Iris pigment epithelial cell (primary cell): ENCODE measurements at regions not wholly inside any gene's neighbourhood (a gene's known extent, or its start where the extent isn't known, plus 50 kb on each side); places are given as distances from the start of the nearest gene placed in this dataset.

Experiments used
- DNase-seq: peaks from one replicate; pipeline ENCODE4 v3.0.0-alpha.2; 2011; ENCODE audit warnings: low read depth

GRCh38 chr13:37409756-37410155 lies 188.8 kb downstream of the POSTN start:
- peak; percentile 69 for DNase-seq

- DNase-seq = no peak
Measured at GRCh38 chr13:37407156-37407555, 191.4 kb downstream of the POSTN start.

GRCh38 chr13:37406031-37406430 lies 192.5 kb downstream of the POSTN start:
- peak; percentile 72 for DNase-seq

- DNase-seq = peak; percentile 95
Measured at GRCh38 chr13:37403776-37404527, 194.6 kb downstream of the POSTN start.

GRCh38 chr13:37401721-37402120 lies 196.8 kb downstream of the POSTN start:
- DNase-seq = no peak

GRCh38 chr13:37397535-37397934 lies 201.0 kb downstream of the POSTN start:
- DNase-seq = no peak

GRCh38 chr13:37395544-37395943 lies 203.0 kb downstream of the POSTN start:
- no peak for DNase-seq

- DNase-seq = no peak
Measured at GRCh38 chr13:37392389-37392788, 206.2 kb downstream of the POSTN start.

- DNase-seq = no peak
Measured at GRCh38 chr13:37390735-37391134, 207.8 kb downstream of the POSTN start.

- no peak for DNase-seq
Measured at GRCh38 chr13:37385956-37386670, 212.5 kb downstream of the POSTN start.

GRCh38 chr13:37385248-37385647 lies 213.3 kb downstream of the POSTN start:
- no peak for DNase-seq

- DNase-seq = no peak
Measured at GRCh38 chr13:37383856-37384370, 214.7 kb downstream of the POSTN start.

- peak; percentile 33 for DNase-seq
Measured at GRCh38 chr13:37383046-37383445, 215.5 kb downstream of the POSTN start.

GRCh38 chr13:37382146-37382545 lies 216.4 kb downstream of the POSTN start:
- DNase-seq = no peak

GRCh38 chr13:37381502-37381901 lies 217.1 kb downstream of the POSTN start:
- DNase-seq = peak; percentile 57

GRCh38 chr13:37379841-37380240 lies 218.7 kb downstream of the POSTN start:
- DNase-seq = no peak

GRCh38 chr13:37375724-37376123 lies 222.8 kb downstream of the POSTN start:
- peak; percentile 65 for DNase-seq

GRCh38 chr13:37375071-37375470 lies 223.5 kb downstream of the POSTN start:
- DNase-seq = peak; percentile 38

GRCh38 chr13:37369616-37370015 lies 229.0 kb downstream of the POSTN start:
- peak; percentile 72 for DNase-seq

GRCh38 chr13:37368501-37368900 lies 230.1 kb downstream of the POSTN start:
- DNase-seq = no peak

GRCh38 chr13:37366044-37366770 lies 232.4 kb downstream of the POSTN start:
- DNase-seq = no peak

GRCh38 chr13:37365496-37365895 lies 233.1 kb downstream of the POSTN start:
- no peak for DNase-seq

GRCh38 chr13:37364956-37365355 lies 233.6 kb downstream of the POSTN start:
- no peak for DNase-seq
